HepG2 (cell line): ENCODE measurements at regions not wholly inside any gene's neighbourhood (a gene's known extent, or its start where the extent isn't known, plus 50 kb on each side); places are given as distances from the start of the nearest gene placed in this dataset.

Experiments
- ATAC-seq: fragments of 200-7000 bp; cut with Tn5 transposase; 3 replicates; pipeline ENCODE4 v1.9.1; 2020; ENCODE audit warnings: mild to moderate bottlenecking, moderate library complexity
- BruUV-seq: library from RNA; stranded (reverse); fragments of 400-500 nt; replicated peaks from 2 replicates; lab custom pipeline; 2021; lab: Mats Ljungman, UMichigan
- CTCF ChIA-PET: fragments of 300-600 bp; formaldehyde crosslinking; extraction: SDS; loops from one replicate; lab custom pipeline; 2021; ENCODE audit warnings: low total read pairs, inconsistent platforms, low intra/inter-chr PET ratio; lab: Yijun Ruan, JAX
- POLR2A ChIA-PET: fragments of 350-600 bp; sonication (Branson Sonifier 250); formaldehyde crosslinking; loops from one replicate; lab custom pipeline; 2020; ENCODE audit warnings: antibody characterized with exemption, inconsistent platforms; lab: Yijun Ruan, JAX
- DNase-seq: peaks from one replicate; pipeline ENCODE4 v3.0.0-alpha.2; 2015; ENCODE audit warnings: low spot score
- FAIRE-seq: peaks from 3 replicates; lab custom pipeline; 2011; peaks lifted over from hg19 to GRCh38; lab: Jason Lieb, UNC
- H2AFZ ChIP-seq: one replicate; pipeline ENCODE4 v1.6.1; 2011; ENCODE audit warnings: low read length, inconsistent platforms
- H3K27ac ChIP-seq: fragments of 300-600 bp; 3 replicates; pipeline ENCODE4 v1.8.0; 2011; ENCODE audit warnings: mixed run types, mild to moderate bottlenecking, mixed read lengths, low read length, inconsistent platforms; ENCODE audit not compliant: insufficient read depth; ENCODE audit errors: extremely low read length
- H3K27me3 ChIP-seq, 2 experiments: fragments of 200-600 bp in 1 of 2; 2 replicates in 1 of 2; 3 replicates in 1 of 2; pipeline versions ENCODE4 v1.6.0 to v1.8.0; 2011; ENCODE audit warnings: low read length in 2 of 2, mild to moderate bottlenecking in 2 of 2, moderate library complexity in 2 of 2, inconsistent platforms in 1 of 2; ENCODE audit not compliant: insufficient read depth in 2 of 2, control insufficient read depth in 1 of 2
- H3K36me3 ChIP-seq, 2 experiments: fragments of 200-600 bp in 1 of 2; replicated peaks in 1 of 2; 2 replicates in 1 of 2; 3 replicates in 1 of 2; pipeline versions ENCODE4 v1.5.1 to v1.8.0; 2011; ENCODE audit warnings: low read length in 2 of 2, inconsistent platforms in 1 of 2; ENCODE audit not compliant: insufficient read depth in 2 of 2, control insufficient read depth in 1 of 2
- H3K4me1 ChIP-seq: 2 replicates; pipeline ENCODE4 v1.5.1; 2012; ENCODE audit warnings: low read length, inconsistent platforms; ENCODE audit not compliant: insufficient read depth
- H3K4me2 ChIP-seq: 2 replicates; pipeline ENCODE4 v1.6.0; 2011; ENCODE audit warnings: low read depth, low read length, inconsistent platforms
- H3K4me3 ChIP-seq, 3 experiments: fragments of 200-600 bp in 1 of 3; sonication (generic), shearing (Covaris generic) in 1 of 3; replicated peaks in 1 of 3; 2 replicates each; pipeline ENCODE4 v1.5.1; 2011 to 2016; ENCODE audit warnings: low read length in 3 of 3, inconsistent platforms in 2 of 3, low read depth in 2 of 3, mild to moderate bottlenecking in 2 of 3, control low read depth in 1 of 3, mixed read lengths in 1 of 3; ENCODE audit not compliant: insufficient read depth in 1 of 3
- H3K79me2 ChIP-seq: one replicate; pipeline ENCODE4 v1.6.1; 2011; ENCODE audit warnings: low read length, inconsistent platforms; ENCODE audit not compliant: insufficient read depth
- H3K9ac ChIP-seq: 2 replicates; pipeline ENCODE4 v1.6.0; 2011; ENCODE audit warnings: mild to moderate bottlenecking, low read depth, low read length, inconsistent platforms; ENCODE audit not compliant: insufficient read depth
- H3K9me3 ChIP-seq: 2 replicates; pipeline ENCODE4 v1.5.1; 2012; ENCODE audit warnings: mild to moderate bottlenecking, low read length
- H4K20me1 ChIP-seq: 2 replicates; pipeline ENCODE4 v1.6.0; 2011; ENCODE audit warnings: inconsistent platforms, mild to moderate bottlenecking, low read length, moderate library complexity; ENCODE audit not compliant: insufficient read depth
- ATF5 ChIP-seq: sonication (generic); formaldehyde crosslinking; IDR thresholded peaks from 2 replicates; pipeline ENCODE4 v1.4.0; 2020; ENCODE audit warnings: mild to moderate bottlenecking, low read depth, missing genetic modification reagents
- ETV6 ChIP-seq: sonication (generic); formaldehyde crosslinking; conservative IDR thresholded peaks from 2 replicates; pipeline ENCODE4 v1.4.0; 2020; ENCODE audit warnings: missing genetic modification reagents
- HCFC1 ChIP-seq: fragments of 150-350 bp; IDR thresholded peaks from 2 replicates; pipeline ENCODE4 v1.6.1; 2014; ENCODE audit warnings: low read depth, low read length
- HDAC6 ChIP-seq: fragments of 200-600 bp; sonication (generic); IDR thresholded peaks from 2 replicates; pipeline ENCODE4 v1.7.0; 2017; ENCODE audit warnings: mild to moderate bottlenecking, antibody characterized with exemption, low read length, low read depth
- MIER2 ChIP-seq: IDR thresholded peaks from 2 replicates; pipeline ENCODE4 v1.6.1; 2016; ENCODE audit warnings: missing biosample characterization, missing genetic modification reagents
- NFKBIZ ChIP-seq: IDR thresholded peaks from 2 replicates; pipeline ENCODE4 v1.6.1; 2018; ENCODE audit warnings: missing genetic modification reagents, missing compliant biosample characterization
- RFXAP ChIP-seq: sonication (generic); formaldehyde crosslinking; IDR thresholded peaks from 2 replicates; pipeline ENCODE4 v1.4.0; 2020; ENCODE audit warnings: missing genetic modification reagents, borderline replicate concordance
- SKIL ChIP-seq: sonication (generic); formaldehyde crosslinking; IDR thresholded peaks from 2 replicates; pipeline ENCODE4 v1.8.0; 2022; ENCODE audit warnings: missing genetic modification reagents, mild to moderate bottlenecking, moderate library complexity, borderline replicate concordance
- SNRNP70 ChIP-seq: fragments of 200-400 bp; formaldehyde crosslinking; IDR thresholded peaks from 2 replicates; pipeline ENCODE4 v1.6.1; 2017; ENCODE audit warnings: mild to moderate bottlenecking, low read depth, low read length, moderate library complexity
- TARDBP ChIP-seq: sonication (generic); formaldehyde crosslinking; IDR thresholded peaks from 2 replicates; pipeline ENCODE4 v1.8.0; 2022; ENCODE audit warnings: mild to moderate bottlenecking, missing genetic modification reagents
- WGBS: methylation state at CpG from one replicate; pipeline ENCODE4 v1.1.6; 2017; ENCODE audit warnings: low lambda C conversion rate; 5-methylcytosine and 5-hydroxymethylcytosine counted together
- in situ Hi-C: cut with HindIII; loops from 2 replicates; pipeline ENCODE4 v1.10.0; 2017; ENCODE audit warnings: low pct_unique_long_range_greater_than_20kb; ENCODE audit not compliant: extremely low pct_ligation_motif_present
- intact Hi-C: fragments of 100-400 bp; cut with micrococcal nuclease; formaldehyde crosslinking; loops from one replicate; pipeline ENCODE4 v1.10.0; 2022; ENCODE audit not compliant: unreplicated experiment
- TF ChIP-seq, protein P1 (sequence below): sonication (generic); formaldehyde crosslinking; IDR thresholded peaks from 2 replicates; pipeline ENCODE4 v1.8.0; 2022; ENCODE audit warnings: mild to moderate bottlenecking, missing genetic modification reagents

- ChIA-PET POLR2A (no interaction called here), CTCF (no interaction called here)
- no peak for TF ChIP-seq NFKBIZ (CRISPR knock-in tag)
- no peak for TF ChIP-seq ATF5 (CRISPR knock-in tag)
- no peak for TF ChIP-seq MIER2
- no peak for TF ChIP-seq SNRNP70
- no peak for TF ChIP-seq HCFC1
- TF ChIP-seq SKIL (CRISPR knock-in tag), result no peak
- no peak for TF ChIP-seq ETV6
- TF ChIP-seq, protein P1, sequence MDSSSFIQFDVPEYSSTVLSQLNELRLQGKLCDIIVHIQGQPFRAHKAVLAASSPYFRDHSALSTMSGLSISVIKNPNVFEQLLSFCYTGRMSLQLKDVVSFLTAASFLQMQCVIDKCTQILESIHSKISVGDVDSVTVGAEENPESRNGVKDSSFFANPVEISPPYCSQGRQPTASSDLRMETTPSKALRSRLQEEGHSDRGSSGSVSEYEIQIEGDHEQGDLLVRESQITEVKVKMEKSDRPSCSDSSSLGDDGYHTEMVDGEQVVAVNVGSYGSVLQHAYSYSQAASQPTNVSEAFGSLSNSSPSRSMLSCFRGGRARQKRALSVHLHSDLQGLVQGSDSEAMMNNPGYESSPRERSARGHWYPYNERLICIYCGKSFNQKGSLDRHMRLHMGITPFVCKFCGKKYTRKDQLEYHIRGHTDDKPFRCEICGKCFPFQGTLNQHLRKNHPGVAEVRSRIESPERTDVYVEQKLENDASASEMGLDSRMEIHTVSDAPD (CRISPR knock-in tag), result no peak
- no peak for TF ChIP-seq RFXAP (CRISPR knock-in tag)
- no peak for TF ChIP-seq TARDBP
- no peak for TF ChIP-seq HDAC6
- Histone ChIP-seq H3K4me1 (no peaks in the 10 kb centered on the region), H3K9me3 (no peaks in the 10 kb centered on the region), H3K27ac (no peak overlapping the region), H3K79me2 (no peaks in the 10 kb centered on the region), H2AFZ (no peak overlapping the region), H4K20me1 (no peaks in the 10 kb centered on the region), H3K36me3 (no peaks in the 10 kb centered on the region), H3K27me3 (no peaks in the 10 kb centered on the region), H3K4me3 (no peak overlapping the region), H3K4me2 (no peak overlapping the region), H3K9ac (no peak overlapping the region)
- BruUV-seq, result no TSS peak
- FAIRE-seq, result no peak
- in situ Hi-C loops (no loop called here), intact Hi-C loops (no loop called here)
- WGBS, result 0% methylated on average over 1 of the region's 1 CpG
- no peak for DNase-seq
- ATAC-seq, result no peak
Measured at GRCh38 chr6:54467384-54467783, 159.1 kb downstream of the TINAG start.
